ENCODE measurements at regions not wholly inside any gene's neighbourhood (a gene's known extent, or its start where the extent isn't known, plus 50 kb on each side); places are given as distances from the start of the nearest gene placed in this dataset.

GRCh38 chr9:27675354-27675753 lies 102.1 kb upstream of the C9orf72 start:
- Histone ChIP-seq H3K4ac (replicated peaks; ENCODE audit: insufficient read length, low read depth, low read length) (no peak overlapping the region), H3K27me3 (replicated peaks in 1 of 4; ENCODE audit: control insufficient read depth in 3 of 4, extremely low read depth in 1 of 4, insufficient read depth in 3 of 4, low read length in 3 of 4) (peaks cover 0 to 7% (median 0%) of the 10 kb centered on the region in 4 experiments; a peak in 2 of 7 replicates), H3K79me2 (ENCODE audit: control insufficient read depth in 1 of 2, insufficient read depth in 2 of 2, low read length in 2 of 2) (no peaks in the 10 kb centered on the region), H4K8ac (ENCODE audit: extremely low read depth, insufficient read depth, low read length) (no peak overlapping the region), H2BK120ac (replicated peaks; ENCODE audit: low read depth, low read length) (no peak overlapping the region), H2BK20ac (ENCODE audit: low read length) (no peak overlapping the region), H2AK5ac (ENCODE audit: low read depth, low read length) (no peak overlapping the region), H3K23ac (ENCODE audit: insufficient read length) (no peak overlapping the region), H3K4me3 (ENCODE audit: extremely low read depth in 1 of 4, insufficient read depth in 2 of 4, low read depth in 3 of 4, low read length in 4 of 4) (no peak overlapping the region), H3K4me2 (ENCODE audit: insufficient read depth in 1 of 2, low read depth in 2 of 2, low read length in 2 of 2) (no peak overlapping the region), H3K23me2 (ENCODE audit: low read depth, low read length) (no peaks in the 10 kb centered on the region), H3K79me1 (ENCODE audit: low read depth, low read length) (no peaks in the 10 kb centered on the region), H2BK15ac (ENCODE audit: low read length) (no peak overlapping the region), H4K5ac (ENCODE audit: insufficient read length, low read depth, low read length) (no peak overlapping the region), H3K36me3 (ENCODE audit: control insufficient read depth in 2 of 4, insufficient read depth in 4 of 4, low read length in 3 of 4) (no peaks in the 10 kb centered on the region), H3K27ac (ENCODE audit: low read depth, low read length) (no peak overlapping the region), H4K91ac (replicated peaks; ENCODE audit: insufficient read length, low read length) (no peak overlapping the region), H3K56ac (replicated peaks; ENCODE audit: insufficient read length, low read depth, low read length) (no peak overlapping the region), H4K20me1 (replicated peaks in 1 of 2; ENCODE audit: control insufficient read depth in 1 of 2, insufficient read depth in 2 of 2, low read length in 2 of 2) (no peaks in the 10 kb centered on the region), H2AFZ (ENCODE audit: low read length) (no peak overlapping the region), H2BK5ac (ENCODE audit: low read depth, low read length) (no peak overlapping the region), H3K9me3 (ENCODE audit: insufficient read depth in 2 of 2, low read depth in 1 of 2, low read length in 1 of 2) (no peaks in the 10 kb centered on the region), H2BK12ac (ENCODE audit: low read depth, low read length) (no peak overlapping the region), H3K18ac (ENCODE audit: extremely low read depth, low read length) (no peak overlapping the region), H3K4me1 (replicated peaks in 1 of 4; ENCODE audit: control insufficient read depth in 3 of 4, insufficient read depth in 4 of 4, low read length in 3 of 4) (peaks cover 0 to 6% (median 0%) of the 10 kb centered on the region in 4 experiments; a peak in 3 of 7 replicates), H3K14ac (ENCODE audit: insufficient read length) (no peak overlapping the region), H3K9ac (replicated peaks in 1 of 4; ENCODE audit: extremely low read depth in 1 of 4, low read depth in 3 of 4, low read length in 3 of 4) (no peak overlapping the region)
- WGBS, 2 experiments (ENCODE audit: extremely low coverage in 1 of 2, insufficient coverage in 1 of 2, insufficient read length in 1 of 2, insufficient replicate concordance in 2 of 2, low coverage in 1 of 2, low lambda C conversion rate in 2 of 2, missing lambda C conversion rate in 1 of 2), result 87% methylated on average over 6 of the region's 6 CpGs; no CpG with 5 or more reads in 1 of the 2 experiments
- FAIRE-seq (no peak), DNase-seq (ENCODE audit: low read depth in 1 of 2, low spot score in 2 of 2) (no peak)
- TF ChIP-seq SIX5 (IDR thresholded peaks at IDR 0.05; ENCODE audit: low read depth, low read length) (no peak), CHD1 (IDR thresholded peaks at IDR 0.05; ENCODE audit: low read depth, low read length) (no peak), SP2 (IDR thresholded peaks at IDR 0.05; ENCODE audit: low read length) (no peak), TAF1 (IDR thresholded peaks at IDR 0.05; ENCODE audit: low read depth, low read length) (no peak), JUN (IDR thresholded peaks at IDR 0.05; ENCODE audit: low read depth, low read length) (no peak), SRF (IDR thresholded peaks at IDR 0.05; ENCODE audit: low read depth, low read length) (no peak), PHF8 (conservative IDR thresholded peaks at IDR 0.05; ENCODE audit: low read depth, low read length) (no peak), RNF2 (IDR thresholded peaks at IDR 0.05; ENCODE audit: borderline replicate concordance, low read depth, low read length, missing control alignments, poor library complexity, severe bottlenecking) (no peak), KDM1A (IDR thresholded peaks at IDR 0.05; ENCODE audit: borderline replicate concordance, low read length) (no peak)
- POLR2A ChIA-PET (ENCODE audit: partially characterized antibody), result no interaction called here
- CTCF ChIA-PET (ENCODE audit: partially characterized antibody), result interaction anchor here (1.0 to 2.0 kb wide), 4 partner anchors 18 to 398 kb away, joined by 3 to 9 read pairs (median 4); no protein-coding TSS in a partner anchor
